HepG2 (cell line): ENCODE measurements at regions not wholly inside any gene's neighbourhood (a gene's known extent, or its start where the extent isn't known, plus 50 kb on each side); places are given as distances from the start of the nearest gene placed in this dataset.
A peak's percentile ranks its signal among the peaks of the same experiment; 100 is the strongest.

Experiments
- ATAC-seq: fragments of 200-7000 bp; cut with Tn5 transposase; 3 replicates; pipeline ENCODE4 v1.9.1; 2020; ENCODE audit warnings: mild to moderate bottlenecking, moderate library complexity
- BruUV-seq: library from RNA; stranded (reverse); fragments of 400-500 nt; replicated peaks from 2 replicates; lab custom pipeline; 2021; lab: Mats Ljungman, UMichigan
- CTCF ChIA-PET: fragments of 300-600 bp; formaldehyde crosslinking; extraction: SDS; loops from one replicate; lab custom pipeline; 2021; ENCODE audit warnings: low total read pairs, inconsistent platforms, low intra/inter-chr PET ratio; lab: Yijun Ruan, JAX
- POLR2A ChIA-PET: fragments of 350-600 bp; sonication (Branson Sonifier 250); formaldehyde crosslinking; loops from one replicate; lab custom pipeline; 2020; ENCODE audit warnings: antibody characterized with exemption, inconsistent platforms; lab: Yijun Ruan, JAX
- DNase-seq: peaks from one replicate; pipeline ENCODE4 v3.0.0-alpha.2; 2015; ENCODE audit warnings: low spot score
- FAIRE-seq: peaks from 3 replicates; lab custom pipeline; 2011; peaks lifted over from hg19 to GRCh38; lab: Jason Lieb, UNC
- H2AFZ ChIP-seq: one replicate; pipeline ENCODE4 v1.6.1; 2011; ENCODE audit warnings: low read length, inconsistent platforms
- H3K27ac ChIP-seq: fragments of 300-600 bp; 3 replicates; pipeline ENCODE4 v1.8.0; 2011; ENCODE audit warnings: mixed run types, mild to moderate bottlenecking, mixed read lengths, low read length, inconsistent platforms; ENCODE audit not compliant: insufficient read depth; ENCODE audit errors: extremely low read length
- H3K27me3 ChIP-seq, 2 experiments: fragments of 200-600 bp in 1 of 2; 2 replicates in 1 of 2; 3 replicates in 1 of 2; pipeline versions ENCODE4 v1.6.0 to v1.8.0; 2011; ENCODE audit warnings: low read length in 2 of 2, mild to moderate bottlenecking in 2 of 2, moderate library complexity in 2 of 2, inconsistent platforms in 1 of 2; ENCODE audit not compliant: insufficient read depth in 2 of 2, control insufficient read depth in 1 of 2
- H3K36me3 ChIP-seq, 2 experiments: fragments of 200-600 bp in 1 of 2; replicated peaks in 1 of 2; 2 replicates in 1 of 2; 3 replicates in 1 of 2; pipeline versions ENCODE4 v1.5.1 to v1.8.0; 2011; ENCODE audit warnings: low read length in 2 of 2, inconsistent platforms in 1 of 2; ENCODE audit not compliant: insufficient read depth in 2 of 2, control insufficient read depth in 1 of 2
- H3K4me1 ChIP-seq: 2 replicates; pipeline ENCODE4 v1.5.1; 2012; ENCODE audit warnings: low read length, inconsistent platforms; ENCODE audit not compliant: insufficient read depth
- H3K4me2 ChIP-seq: 2 replicates; pipeline ENCODE4 v1.6.0; 2011; ENCODE audit warnings: low read depth, low read length, inconsistent platforms
- H3K4me3 ChIP-seq, 3 experiments: fragments of 200-600 bp in 1 of 3; sonication (generic), shearing (Covaris generic) in 1 of 3; replicated peaks in 1 of 3; 2 replicates each; pipeline ENCODE4 v1.5.1; 2011 to 2016; ENCODE audit warnings: low read length in 3 of 3, inconsistent platforms in 2 of 3, low read depth in 2 of 3, mild to moderate bottlenecking in 2 of 3, control low read depth in 1 of 3, mixed read lengths in 1 of 3; ENCODE audit not compliant: insufficient read depth in 1 of 3
- H3K79me2 ChIP-seq: one replicate; pipeline ENCODE4 v1.6.1; 2011; ENCODE audit warnings: low read length, inconsistent platforms; ENCODE audit not compliant: insufficient read depth
- H3K9ac ChIP-seq: 2 replicates; pipeline ENCODE4 v1.6.0; 2011; ENCODE audit warnings: mild to moderate bottlenecking, low read depth, low read length, inconsistent platforms; ENCODE audit not compliant: insufficient read depth
- H3K9me3 ChIP-seq: 2 replicates; pipeline ENCODE4 v1.5.1; 2012; ENCODE audit warnings: mild to moderate bottlenecking, low read length
- H4K20me1 ChIP-seq: 2 replicates; pipeline ENCODE4 v1.6.0; 2011; ENCODE audit warnings: inconsistent platforms, mild to moderate bottlenecking, low read length, moderate library complexity; ENCODE audit not compliant: insufficient read depth
- CEBPB ChIP-seq: IDR thresholded peaks from 2 replicates; pipeline ENCODE4 v1.6.1; 2011; ENCODE audit warnings: low read depth, low read length, improper control_type of control experiment, borderline replicate concordance
- CREB1 ChIP-seq, 2 experiments: fragments of 450-650 bp in 1 of 2; IDR thresholded peaks; 2 replicates each; pipeline ENCODE4 v1.6.1; 2016 to 2017; ENCODE audit warnings: control low read depth in 1 of 2, mild to moderate bottlenecking in 1 of 2, missing compliant biosample characterization in 1 of 2, missing genetic modification characterization in 1 of 2
- EP300 ChIP-seq, 3 experiments: sonication (generic) in 1 of 3; formaldehyde crosslinking in 1 of 3; IDR thresholded peaks; 2 replicates each; pipeline versions ENCODE4 v1.5.1 to v1.6.1; 2011 to 2020; ENCODE audit warnings: low read depth in 2 of 3, low read length in 2 of 3, borderline replicate concordance in 1 of 3, improper control_type of control experiment in 1 of 3, mild to moderate bottlenecking in 1 of 3, missing genetic modification reagents in 1 of 3, moderate library complexity in 1 of 3
- FLYWCH1 ChIP-seq: sonication (generic); formaldehyde crosslinking; IDR thresholded peaks from 2 replicates; pipeline ENCODE4 v1.8.1; 2023; ENCODE audit warnings: mild to moderate bottlenecking, missing genetic modification reagents
- HNF4A ChIP-seq: sonication (generic); formaldehyde crosslinking; IDR thresholded peaks from 2 replicates; pipeline ENCODE4 v1.4.0; 2020; ENCODE audit warnings: missing genetic modification reagents
- MTF2 ChIP-seq: sonication (generic); formaldehyde crosslinking; IDR thresholded peaks from 2 replicates; pipeline ENCODE4 v1.5.0; 2020; ENCODE audit warnings: missing genetic modification reagents, borderline replicate concordance
- PHF8 ChIP-seq: sonication (generic); formaldehyde crosslinking; IDR thresholded peaks from 2 replicates; pipeline ENCODE4 v1.5.0; 2020; ENCODE audit warnings: missing genetic modification reagents
- RCOR2 ChIP-seq: IDR thresholded peaks from 2 replicates; pipeline ENCODE4 v1.6.1; 2016; ENCODE audit warnings: missing biosample characterization, missing genetic modification reagents
- TP53 ChIP-seq: sonication (generic); formaldehyde crosslinking; conservative IDR thresholded peaks from 2 replicates; pipeline ENCODE4 v1.4.0; 2020; ENCODE audit warnings: missing genetic modification reagents
- WGBS: methylation state at CpG from one replicate; pipeline ENCODE4 v1.1.6; 2017; ENCODE audit warnings: low lambda C conversion rate; 5-methylcytosine and 5-hydroxymethylcytosine counted together
- in situ Hi-C: cut with HindIII; loops from 2 replicates; pipeline ENCODE4 v1.10.0; 2017; ENCODE audit warnings: low pct_unique_long_range_greater_than_20kb; ENCODE audit not compliant: extremely low pct_ligation_motif_present
- intact Hi-C: fragments of 100-400 bp; cut with micrococcal nuclease; formaldehyde crosslinking; loops from one replicate; pipeline ENCODE4 v1.10.0; 2022; ENCODE audit not compliant: unreplicated experiment
- TF ChIP-seq, protein P1 (sequence below): sonication (generic); formaldehyde crosslinking; IDR thresholded peaks from 2 replicates; pipeline ENCODE4 v1.4.0; 2020; ENCODE audit warnings: mild to moderate bottlenecking, missing genetic modification reagents
- TF ChIP-seq, protein P2 (sequence below): sonication (generic); formaldehyde crosslinking; IDR thresholded peaks from 2 replicates; pipeline ENCODE4 v1.4.0; 2020; ENCODE audit warnings: missing genetic modification reagents, borderline replicate concordance
- TF ChIP-seq, protein P3 (sequence below): sonication (generic); formaldehyde crosslinking; IDR thresholded peaks from 2 replicates; pipeline ENCODE4 v1.8.0; 2022; ENCODE audit warnings: missing genetic modification reagents, mild to moderate bottlenecking, moderate library complexity, borderline replicate concordance

DNA sequence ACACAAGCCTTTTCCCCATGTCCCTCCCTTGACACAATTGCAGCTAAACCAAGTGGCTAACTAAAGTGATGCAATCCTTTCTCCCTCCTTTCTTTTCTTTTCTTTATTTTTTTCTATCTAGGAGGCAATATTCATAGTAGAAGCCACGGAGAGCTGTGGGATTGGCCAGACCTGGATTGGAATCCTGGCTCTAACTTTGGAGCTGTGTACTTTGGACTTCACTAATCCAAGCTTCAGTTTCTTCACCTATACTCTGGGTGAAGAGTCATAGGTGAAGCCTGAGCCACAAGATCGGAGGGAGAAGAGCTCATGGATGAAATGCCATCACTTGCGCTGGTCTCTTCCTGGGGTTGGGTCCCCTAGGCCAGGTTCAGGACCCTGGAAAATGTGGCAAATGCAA is 177.2 kb downstream of the IRX5 start:
- H3K36me3 ChIP-seq: no peaks in the 10 kb centered on the region
- no peak overlapping the region for H3K4me2 ChIP-seq
- H2AFZ ChIP-seq: no peak overlapping the region
- peaks cover 0 to 2% of the 10 kb centered on the region in 2 experiments; a peak in 1 of 5 replicates for H3K27me3 ChIP-seq
- ATAC-seq: peak; percentile 38; the same call in 2 of the 3 replicates
- no peaks in the 10 kb centered on the region for H4K20me1 ChIP-seq
- intact Hi-C loops: no loop called here
- 51% methylated on average over 3 of the region's 3 CpGs for WGBS
- no peaks in the 10 kb centered on the region for H3K4me1 ChIP-seq
- BruUV-seq: no TSS peak
- TF ChIP-seq HNF4A (CRISPR knock-in tag) (0 out of 2 replicates have a peak, but pooled peaks have one; percentile 6), PHF8 (CRISPR knock-in tag) (no peak), CEBPB (peak; percentile 13; the same call in 1 of the 2 replicates), CREB1 (IDR thresholded peaks at IDR 0.05) (no peak), CREB1 (CRISPR knock-in tag; IDR thresholded peaks at IDR 0.05) (no peak)
- DNase-seq: no peak
- no peaks in the 10 kb centered on the region for H3K79me2 ChIP-seq
- no peak overlapping the region for H3K9ac ChIP-seq
- in situ Hi-C loops: no loop called here
- no peak overlapping the region for H3K27ac ChIP-seq
- no peaks in the 10 kb centered on the region for H3K9me3 ChIP-seq
- no peak overlapping the region for H3K4me3 ChIP-seq
- no peak for FAIRE-seq
- CTCF ChIA-PET: no interaction called here
- POLR2A ChIA-PET: no interaction called here

DNA sequence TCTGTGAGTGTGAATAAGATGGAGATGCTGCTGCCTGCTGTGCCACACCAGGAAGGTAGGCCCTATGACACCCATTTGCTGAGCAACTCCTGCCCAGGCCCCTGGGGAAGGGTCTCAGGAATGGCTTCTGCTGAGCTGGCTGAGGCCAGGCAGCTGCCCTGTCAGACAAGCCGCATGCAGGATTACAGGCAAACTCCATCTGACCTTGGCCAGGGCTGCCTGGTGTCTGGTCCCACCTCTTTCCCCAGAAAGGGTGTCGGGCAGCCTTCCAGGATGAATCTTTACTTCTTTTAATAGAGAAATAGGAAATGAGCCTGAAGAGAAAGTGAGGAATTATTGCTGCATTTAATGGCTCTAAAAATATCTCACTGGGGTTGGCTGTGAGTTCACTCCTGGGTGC is 182.5 kb downstream of the IRX5 start:
- H3K36me3 ChIP-seq: no peaks in the 10 kb centered on the region
- H3K9me3 ChIP-seq: no peaks in the 10 kb centered on the region
- no peaks in the 10 kb centered on the region for H4K20me1 ChIP-seq
- FAIRE-seq: no peak
- in situ Hi-C loops: no loop called here
- no peaks in the 10 kb centered on the region for H3K4me1 ChIP-seq
- WGBS: 29% methylated on average over 2 of the region's 2 CpGs
- no peak for DNase-seq
- no peak overlapping the region for H3K27ac ChIP-seq
- no peak overlapping the region for H3K4me2 ChIP-seq
- intact Hi-C loops: no loop called here
- CTCF ChIA-PET: no interaction called here
- no peak for TF ChIP-seq FLYWCH1 (CRISPR knock-in tag)
- TF ChIP-seq, protein P1, sequence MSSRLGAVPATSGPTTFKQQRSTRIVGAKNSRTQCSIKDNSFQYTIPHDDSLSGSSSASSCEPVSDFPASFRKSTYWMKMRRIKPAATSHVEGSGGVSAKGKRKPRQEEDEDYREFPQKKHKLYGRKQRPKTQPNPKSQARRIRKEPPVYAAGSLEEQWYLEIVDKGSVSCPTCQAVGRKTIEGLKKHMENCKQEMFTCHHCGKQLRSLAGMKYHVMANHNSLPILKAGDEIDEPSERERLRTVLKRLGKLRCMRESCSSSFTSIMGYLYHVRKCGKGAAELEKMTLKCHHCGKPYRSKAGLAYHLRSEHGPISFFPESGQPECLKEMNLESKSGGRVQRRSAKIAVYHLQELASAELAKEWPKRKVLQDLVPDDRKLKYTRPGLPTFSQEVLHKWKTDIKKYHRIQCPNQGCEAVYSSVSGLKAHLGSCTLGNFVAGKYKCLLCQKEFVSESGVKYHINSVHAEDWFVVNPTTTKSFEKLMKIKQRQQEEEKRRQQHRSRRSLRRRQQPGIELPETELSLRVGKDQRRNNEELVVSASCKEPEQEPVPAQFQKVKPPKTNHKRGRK (CRISPR knock-in tag): no peak
- TF ChIP-seq RCOR2: no peak
- no peak for TF ChIP-seq EP300 (IDR thresholded peaks at IDR 0.05; ENCODE audit: low read depth in 2 of 2, low read length in 2 of 2)
- TF ChIP-seq EP300 (CRISPR knock-in tag; IDR thresholded peaks at IDR 0.05; ENCODE audit: borderline replicate concordance): no peak
- TF ChIP-seq TP53 (CRISPR knock-in tag): no peak
- TF ChIP-seq, protein P2, sequence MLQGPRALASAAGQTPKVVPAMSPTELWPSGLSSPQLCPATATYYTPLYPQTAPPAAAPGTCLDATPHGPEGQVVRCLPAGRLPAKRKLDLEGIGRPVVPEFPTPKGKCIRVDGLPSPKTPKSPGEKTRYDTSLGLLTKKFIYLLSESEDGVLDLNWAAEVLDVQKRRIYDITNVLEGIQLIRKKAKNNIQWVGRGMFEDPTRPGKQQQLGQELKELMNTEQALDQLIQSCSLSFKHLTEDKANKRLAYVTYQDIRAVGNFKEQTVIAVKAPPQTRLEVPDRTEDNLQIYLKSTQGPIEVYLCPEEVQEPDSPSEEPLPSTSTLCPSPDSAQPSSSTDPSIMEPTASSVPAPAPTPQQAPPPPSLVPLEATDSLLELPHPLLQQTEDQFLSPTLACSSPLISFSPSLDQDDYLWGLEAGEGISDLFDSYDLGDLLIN (CRISPR knock-in tag): no peak
- TF ChIP-seq, protein P3, sequence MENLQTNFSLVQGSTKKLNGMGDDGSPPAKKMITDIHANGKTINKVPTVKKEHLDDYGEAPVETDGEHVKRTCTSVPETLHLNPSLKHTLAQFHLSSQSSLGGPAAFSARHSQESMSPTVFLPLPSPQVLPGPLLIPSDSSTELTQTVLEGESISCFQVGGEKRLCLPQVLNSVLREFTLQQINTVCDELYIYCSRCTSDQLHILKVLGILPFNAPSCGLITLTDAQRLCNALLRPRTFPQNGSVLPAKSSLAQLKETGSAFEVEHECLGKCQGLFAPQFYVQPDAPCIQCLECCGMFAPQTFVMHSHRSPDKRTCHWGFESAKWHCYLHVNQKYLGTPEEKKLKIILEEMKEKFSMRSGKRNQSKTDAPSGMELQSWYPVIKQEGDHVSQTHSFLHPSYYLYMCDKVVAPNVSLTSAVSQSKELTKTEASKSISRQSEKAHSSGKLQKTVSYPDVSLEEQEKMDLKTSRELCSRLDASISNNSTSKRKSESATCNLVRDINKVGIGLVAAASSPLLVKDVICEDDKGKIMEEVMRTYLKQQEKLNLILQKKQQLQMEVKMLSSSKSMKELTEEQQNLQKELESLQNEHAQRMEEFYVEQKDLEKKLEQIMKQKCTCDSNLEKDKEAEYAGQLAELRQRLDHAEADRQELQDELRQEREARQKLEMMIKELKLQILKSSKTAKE: no peak
- no peak for TF ChIP-seq MTF2
- H3K79me2 ChIP-seq: no peaks in the 10 kb centered on the region
- no peak overlapping the region for H3K4me3 ChIP-seq
- H2AFZ ChIP-seq: no peak overlapping the region
- ATAC-seq: no peak
- POLR2A ChIA-PET: no interaction called here
- H3K9ac ChIP-seq: no peak overlapping the region
- BruUV-seq: no TSS peak
- H3K27me3 ChIP-seq: peaks cover 0 to 2% of the 10 kb centered on the region in 2 experiments; a peak in 1 of 5 replicates
